GM23248 (cell line): ENCODE measurements at regions not wholly inside any gene's neighbourhood (a gene's known extent, or its start where the extent isn't known, plus 50 kb on each side); places are given as distances from the start of the nearest gene placed in this dataset.

Source experiments
- EZH2 ChIP-seq: fragments of 200-600 bp; sonication (generic); IDR thresholded peaks from 2 replicates; pipeline ENCODE4 v1.6.1; 2018; ENCODE audit warnings: antibody characterized with exemption, mild to moderate bottlenecking; ENCODE audit not compliant: insufficient read depth, poor library complexity, severe bottlenecking
- EZH2phosphoT487 ChIP-seq: fragments of 200-600 bp; sonication (generic); IDR thresholded peaks from 2 replicates; pipeline ENCODE4 v1.6.1; 2018; ENCODE audit warnings: antibody characterized with exemption, moderate library complexity, mild to moderate bottlenecking, low read depth; ENCODE audit not compliant: insufficient read depth

- TF ChIP-seq EZH2phosphoT487, result no peak
- no peak for TF ChIP-seq EZH2
These were observed 297.9 kb upstream of the RIMS1 start for GRCh38 chr6:71588490-71588889.
